Spleen (tissue), 7 donors: ENCODE measurements at regions not wholly inside any gene's neighbourhood (a gene's known extent, or its start where the extent isn't known, plus 50 kb on each side); places are given as distances from the start of the nearest gene placed in this dataset.

ENCODE experiments used
- CTCF ChIP-seq, 11 experiments: fragments of 200-600 bp in 7 of 11; fragments of 450-650 bp in 4 of 11; sonication (generic) in 4 of 11; IDR thresholded peaks in 8 of 11; conservative IDR thresholded peaks in 3 of 11; 1 replicate in 7 of 11; 2 replicates in 4 of 11; pipeline versions ENCODE4 v1.4.0 to v1.8.0; 2016 to 2021; ENCODE audit warnings: antibody characterized with exemption in 11 of 11, inconsistent platforms in 4 of 11, mild to moderate bottlenecking in 1 of 11
- POLR2A ChIP-seq, 3 donors: fragments of 450-650 bp; IDR thresholded peaks; one replicate each; pipeline ENCODE4 v1.5.1; 2017; ENCODE audit warnings: antibody characterized with exemption in 3 of 3, mild to moderate bottlenecking in 1 of 3
- donor health status: DM: no; HTN: no; CAD: no; lungs with moderate emphysema.
- donor health status: DM: no; HTN: no; CAD: no.
- donor health status: DM: no; HTN: no; CAD: no.

GRCh38 chr7:17485904-17486303 is 187.5 kb downstream of the AHR start:
- no peak for TF ChIP-seq POLR2A (IDR thresholded peaks at IDR 0.05)
- no peak for TF ChIP-seq CTCF (IDR thresholded peaks at IDR 0.05 in 8 of 11, conservative IDR thresholded peaks at IDR 0.05 in 3 of 11)
